ENCODE measurements at regions not wholly inside any gene's neighbourhood (a gene's known extent, or its start where the extent isn't known, plus 50 kb on each side); places are given as distances from the start of the nearest gene placed in this dataset.

DNA sequence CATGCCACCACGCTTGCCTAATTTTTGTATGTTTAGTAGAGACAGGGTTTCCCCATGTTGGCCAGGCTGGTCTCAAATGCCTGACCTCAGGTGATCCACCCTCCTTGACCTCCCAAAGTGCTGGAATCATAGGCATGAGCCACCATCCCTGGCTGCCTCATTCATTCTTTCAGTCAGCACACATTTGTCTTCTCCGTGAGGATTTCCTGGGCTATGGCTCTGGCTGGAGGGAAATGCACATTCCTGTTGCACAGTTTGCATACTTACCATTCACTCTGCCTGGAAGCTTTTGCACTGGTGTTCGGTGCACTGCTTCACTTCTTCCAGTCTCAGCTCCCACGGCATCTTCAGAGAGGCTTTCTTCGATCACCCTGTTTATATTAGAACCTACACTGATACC is 267.8 kb downstream of the STIM2 start:
- TF ChIP-seq, protein P1, sequence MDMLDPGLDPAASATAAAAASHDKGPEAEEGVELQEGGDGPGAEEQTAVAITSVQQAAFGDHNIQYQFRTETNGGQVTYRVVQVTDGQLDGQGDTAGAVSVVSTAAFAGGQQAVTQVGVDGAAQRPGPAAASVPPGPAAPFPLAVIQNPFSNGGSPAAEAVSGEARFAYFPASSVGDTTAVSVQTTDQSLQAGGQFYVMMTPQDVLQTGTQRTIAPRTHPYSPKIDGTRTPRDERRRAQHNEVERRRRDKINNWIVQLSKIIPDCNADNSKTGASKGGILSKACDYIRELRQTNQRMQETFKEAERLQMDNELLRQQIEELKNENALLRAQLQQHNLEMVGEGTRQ (IDR thresholded peaks at IDR 0.05; ENCODE audit: borderline replicate concordance, low read depth, low read length): no peak
- TF ChIP-seq, protein P2, sequence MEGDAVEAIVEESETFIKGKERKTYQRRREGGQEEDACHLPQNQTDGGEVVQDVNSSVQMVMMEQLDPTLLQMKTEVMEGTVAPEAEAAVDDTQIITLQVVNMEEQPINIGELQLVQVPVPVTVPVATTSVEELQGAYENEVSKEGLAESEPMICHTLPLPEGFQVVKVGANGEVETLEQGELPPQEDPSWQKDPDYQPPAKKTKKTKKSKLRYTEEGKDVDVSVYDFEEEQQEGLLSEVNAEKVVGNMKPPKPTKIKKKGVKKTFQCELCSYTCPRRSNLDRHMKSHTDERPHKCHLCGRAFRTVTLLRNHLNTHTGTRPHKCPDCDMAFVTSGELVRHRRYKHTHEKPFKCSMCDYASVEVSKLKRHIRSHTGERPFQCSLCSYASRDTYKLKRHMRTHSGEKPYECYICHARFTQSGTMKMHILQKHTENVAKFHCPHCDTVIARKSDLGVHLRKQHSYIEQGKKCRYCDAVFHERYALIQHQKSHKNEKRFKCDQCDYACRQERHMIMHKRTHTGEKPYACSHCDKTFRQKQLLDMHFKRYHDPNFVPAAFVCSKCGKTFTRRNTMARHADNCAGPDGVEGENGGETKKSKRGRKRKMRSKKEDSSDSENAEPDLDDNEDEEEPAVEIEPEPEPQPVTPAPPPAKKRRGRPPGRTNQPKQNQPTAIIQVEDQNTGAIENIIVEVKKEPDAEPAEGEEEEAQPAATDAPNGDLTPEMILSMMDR (IDR thresholded peaks at IDR 0.05): no peak
- TF ChIP-seq SIN3A (IDR thresholded peaks at IDR 0.05; ENCODE audit: borderline replicate concordance, low read depth, low read length) (no peak), TEAD4 (IDR thresholded peaks at IDR 0.05; ENCODE audit: borderline replicate concordance, insufficient read depth) (no peak), YY1 (IDR thresholded peaks at IDR 0.05; ENCODE audit: low read depth) (no peak), EP300 (IDR thresholded peaks at IDR 0.05; ENCODE audit: borderline replicate concordance in 1 of 2, low read depth in 1 of 2, low read length in 1 of 2) (no peak), JUND (IDR thresholded peaks at IDR 0.05) (no peak), POLR2AphosphoS5 (IDR thresholded peaks at IDR 0.05; ENCODE audit: low read depth, low read length) (no peak), EZH2phosphoT487 (IDR thresholded peaks at IDR 0.05; ENCODE audit: borderline replicate concordance, low read depth) (no peak)
- TF ChIP-seq, protein P3, sequence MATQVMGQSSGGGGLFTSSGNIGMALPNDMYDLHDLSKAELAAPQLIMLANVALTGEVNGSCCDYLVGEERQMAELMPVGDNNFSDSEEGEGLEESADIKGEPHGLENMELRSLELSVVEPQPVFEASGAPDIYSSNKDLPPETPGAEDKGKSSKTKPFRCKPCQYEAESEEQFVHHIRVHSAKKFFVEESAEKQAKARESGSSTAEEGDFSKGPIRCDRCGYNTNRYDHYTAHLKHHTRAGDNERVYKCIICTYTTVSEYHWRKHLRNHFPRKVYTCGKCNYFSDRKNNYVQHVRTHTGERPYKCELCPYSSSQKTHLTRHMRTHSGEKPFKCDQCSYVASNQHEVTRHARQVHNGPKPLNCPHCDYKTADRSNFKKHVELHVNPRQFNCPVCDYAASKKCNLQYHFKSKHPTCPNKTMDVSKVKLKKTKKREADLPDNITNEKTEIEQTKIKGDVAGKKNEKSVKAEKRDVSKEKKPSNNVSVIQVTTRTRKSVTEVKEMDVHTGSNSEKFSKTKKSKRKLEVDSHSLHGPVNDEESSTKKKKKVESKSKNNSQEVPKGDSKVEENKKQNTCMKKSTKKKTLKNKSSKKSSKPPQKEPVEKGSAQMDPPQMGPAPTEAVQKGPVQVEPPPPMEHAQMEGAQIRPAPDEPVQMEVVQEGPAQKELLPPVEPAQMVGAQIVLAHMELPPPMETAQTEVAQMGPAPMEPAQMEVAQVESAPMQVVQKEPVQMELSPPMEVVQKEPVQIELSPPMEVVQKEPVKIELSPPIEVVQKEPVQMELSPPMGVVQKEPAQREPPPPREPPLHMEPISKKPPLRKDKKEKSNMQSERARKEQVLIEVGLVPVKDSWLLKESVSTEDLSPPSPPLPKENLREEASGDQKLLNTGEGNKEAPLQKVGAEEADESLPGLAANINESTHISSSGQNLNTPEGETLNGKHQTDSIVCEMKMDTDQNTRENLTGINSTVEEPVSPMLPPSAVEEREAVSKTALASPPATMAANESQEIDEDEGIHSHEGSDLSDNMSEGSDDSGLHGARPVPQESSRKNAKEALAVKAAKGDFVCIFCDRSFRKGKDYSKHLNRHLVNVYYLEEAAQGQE (IDR thresholded peaks at IDR 0.05; ENCODE audit: low read depth, low read length): no peak

Measured in SK-N-SH (cell line).